Common myeloid progenitor, CD34-positive (primary cell): ENCODE measurements at regions not wholly inside any gene's neighbourhood (a gene's known extent, or its start where the extent isn't known, plus 50 kb on each side); places are given as distances from the start of the nearest gene placed in this dataset.
"Not testable (repeated sequence)": the region's sequence is repeated elsewhere in the genome, so short reads cannot be mapped to it uniquely, and the experiment has no call there.

Source experiments
- CTCF ChIA-PET: fragments of 350-600 bp; sonication (Branson Sonifier 250); formaldehyde crosslinking; loops from one replicate; lab custom pipeline; 2021; ENCODE audit warnings: antibody characterized with exemption; lab: Charles Lee
- POLR2A ChIA-PET: fragments of 350-600 bp; sonication (Branson Sonifier 250); formaldehyde crosslinking; loops from one replicate; lab custom pipeline; 2021; ENCODE audit warnings: antibody characterized with exemption; lab: Charles Lee
- DNase-seq, 3 donors: peaks; one replicate each; pipeline versions ENCODE4 v3.0.0 to v3.0.0-alpha.2; 2013
- H3K27ac ChIP-seq, 2 experiments: 1 replicate in 1 of 2; 2 replicates in 1 of 2; pipeline ENCODE4 v1.7.0; 2013; ENCODE audit warnings: inconsistent platforms in 2 of 2, low read length in 2 of 2, mild to moderate bottlenecking in 2 of 2, low read depth in 1 of 2, moderate library complexity in 1 of 2; ENCODE audit not compliant: severe bottlenecking in 2 of 2, insufficient read depth in 1 of 2, poor library complexity in 1 of 2
- H3K27me3 ChIP-seq, 5 experiments: replicated peaks in 2 of 5; 1 replicate in 3 of 5; 2 replicates in 2 of 5; pipeline versions ENCODE4 v1.6.1 to v1.7.0; 2013; ENCODE audit warnings: low read length in 4 of 5, mild to moderate bottlenecking in 2 of 5, moderate library complexity in 2 of 5, inconsistent platforms in 1 of 5; ENCODE audit not compliant: insufficient read depth in 5 of 5, control insufficient read depth in 4 of 5
- H3K36me3 ChIP-seq, 4 experiments: 1 replicate in 2 of 4; 2 replicates in 2 of 4; pipeline versions ENCODE4 v1.6.1 to v1.7.0; 2013; ENCODE audit warnings: low read length in 3 of 4, control low read depth in 1 of 4, mild to moderate bottlenecking in 1 of 4; ENCODE audit not compliant: control insufficient read depth in 4 of 4, insufficient read depth in 4 of 4
- H3K4me1 ChIP-seq, 4 experiments: 1 replicate in 3 of 4; 2 replicates in 1 of 4; pipeline versions ENCODE4 v1.6.1 to v1.7.1; 2013; ENCODE audit warnings: low read length in 3 of 4, mild to moderate bottlenecking in 3 of 4, control low read depth in 1 of 4, inconsistent platforms in 1 of 4, moderate library complexity in 1 of 4; ENCODE audit not compliant: control insufficient read depth in 4 of 4, insufficient read depth in 4 of 4; ENCODE audit errors: control extremely low read depth in 1 of 4
- H3K4me3 ChIP-seq, 7 experiments: 1 replicate in 4 of 7; 2 replicates in 3 of 7; pipeline versions ENCODE4 v1.5.1 to v1.7.0; 2013; ENCODE audit warnings: mild to moderate bottlenecking in 7 of 7, low read length in 6 of 7, moderate library complexity in 6 of 7, inconsistent platforms in 2 of 7, low read depth in 2 of 7, control low read depth in 1 of 7; ENCODE audit not compliant: insufficient read depth in 4 of 7, control insufficient read depth in 1 of 7; ENCODE audit errors: extremely low read depth in 1 of 7
- H3K9me3 ChIP-seq, 5 experiments: 1 replicate in 4 of 5; 2 replicates in 1 of 5; pipeline versions ENCODE4 v1.6.1 to v1.7.1; 2013; ENCODE audit warnings: low read length in 4 of 5, mild to moderate bottlenecking in 2 of 5, inconsistent platforms in 1 of 5, low read depth in 1 of 5, moderate library complexity in 1 of 5; ENCODE audit not compliant: control insufficient read depth in 4 of 5, insufficient read depth in 2 of 5; ENCODE audit errors: control extremely low read depth in 1 of 5
- WGBS: methylation state at CpG from one replicate; pipeline ENCODE4 v1.1.5; 2013; ENCODE audit not compliant: insufficient coverage; 5-methylcytosine and 5-hydroxymethylcytosine counted together

DNA sequence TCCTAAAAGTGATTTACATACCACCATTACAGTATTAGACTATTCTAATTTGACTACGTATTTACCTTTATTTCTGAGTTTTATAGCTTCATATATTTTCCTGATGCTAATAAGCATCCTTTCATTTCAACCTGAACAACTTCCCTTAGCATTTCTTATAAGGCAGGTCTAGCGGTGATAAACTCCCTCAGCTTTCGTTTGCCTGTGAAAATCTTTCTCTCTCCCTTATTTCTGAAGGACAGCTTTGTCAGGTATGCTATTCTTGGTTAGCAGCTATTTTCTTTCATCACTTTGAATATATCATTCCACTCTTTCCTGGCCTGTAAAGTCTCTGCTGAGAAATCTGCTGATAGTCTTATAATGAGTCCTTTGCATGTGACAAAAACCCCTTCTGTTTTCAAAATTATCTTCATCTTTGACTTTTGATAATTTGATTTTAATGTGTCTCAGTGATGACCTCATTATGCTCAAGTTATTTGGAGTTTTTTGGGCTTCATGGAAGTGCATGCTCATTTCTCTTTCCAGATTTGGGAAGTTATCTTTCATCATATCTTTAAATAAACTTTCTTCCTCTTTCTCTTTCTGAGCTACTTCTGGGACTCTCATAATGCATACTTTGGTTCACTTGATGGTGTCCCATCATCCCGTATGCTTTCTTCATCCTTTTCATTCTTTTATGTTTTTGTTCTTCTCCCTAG is 285.4 kb upstream of the PMFBP1 start:
- CTCF ChIA-PET, result no interaction called here
- peaks cover 0 to 2% (median 0%) of the 10 kb centered on the region in 4 experiments for H3K36me3 ChIP-seq
- H3K9me3 ChIP-seq, result peaks cover 9 to 26% (median 12%) of the 10 kb centered on the region in 5 experiments
- no peak overlapping the region for H3K4me3 ChIP-seq
- 100% methylated on average over 1 of the region's 4 CpGs for WGBS
- H3K27ac ChIP-seq, result no peak overlapping the region
- H3K27me3 ChIP-seq, result no peaks in the 10 kb centered on the region
- POLR2A ChIA-PET, result no interaction called here
- H3K4me1 ChIP-seq, result no peaks in the 10 kb centered on the region
- DNase-seq, result no peak

DNA sequence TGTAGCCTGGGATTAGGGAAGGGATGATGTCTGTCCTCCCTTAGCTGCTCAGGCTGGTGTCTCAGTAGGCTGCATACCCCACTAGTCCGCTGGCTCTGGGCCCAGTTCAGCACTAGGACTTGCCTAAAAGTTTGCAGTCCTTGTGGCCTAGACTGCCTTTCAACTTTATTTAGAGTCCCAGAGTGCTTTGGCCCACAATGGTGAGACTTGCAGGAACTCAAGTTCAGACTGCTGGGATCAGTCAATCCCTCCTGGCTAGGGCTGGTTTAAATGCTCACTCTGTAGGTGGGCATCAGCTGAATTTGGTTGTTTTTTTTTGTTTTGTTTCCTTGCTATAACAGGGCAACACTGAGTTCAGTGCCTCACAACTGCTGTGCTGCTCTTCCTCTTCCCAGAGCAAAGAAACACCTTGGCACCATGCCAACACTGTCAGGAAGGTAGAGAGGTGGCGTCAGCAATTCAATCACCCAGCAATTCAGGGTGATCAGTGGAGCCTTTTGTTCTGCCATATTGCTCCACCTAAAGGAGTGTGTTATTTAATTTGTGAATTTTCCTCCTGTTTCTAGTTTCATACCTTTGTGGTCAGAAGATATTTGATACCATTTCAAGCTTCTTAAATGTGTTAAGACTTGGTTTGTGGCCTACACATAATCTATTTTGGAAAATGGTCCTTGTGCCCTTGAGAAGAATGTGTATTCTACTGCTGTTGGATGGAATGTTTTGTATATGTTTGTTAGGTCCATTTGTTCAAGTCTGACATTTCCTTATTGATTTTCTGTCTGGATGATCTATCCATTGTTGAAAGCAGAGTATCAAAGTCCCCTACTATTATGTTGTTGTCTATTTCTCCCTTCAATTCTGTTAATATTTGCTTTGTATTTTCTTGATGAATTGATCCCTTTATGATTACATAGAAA is 284.0 kb upstream of the PMFBP1 start:
- DNase-seq, result no peak
- H3K4me1 ChIP-seq, result no peaks in the 10 kb centered on the region
- H3K27me3 ChIP-seq, result no peaks in the 10 kb centered on the region
- H3K4me3 ChIP-seq, result no peak overlapping the region
- no peak overlapping the region for H3K27ac ChIP-seq
- CTCF ChIA-PET, result no interaction called here
- peaks cover 0 to 2% (median 0%) of the 10 kb centered on the region in 4 experiments for H3K36me3 ChIP-seq
- POLR2A ChIA-PET, result no interaction called here
- WGBS, result 100% methylated on average over 1 of the region's 2 CpGs
- H3K9me3 ChIP-seq, result peaks cover 9 to 27% (median 12%) of the 10 kb centered on the region in 5 experiments

DNA sequence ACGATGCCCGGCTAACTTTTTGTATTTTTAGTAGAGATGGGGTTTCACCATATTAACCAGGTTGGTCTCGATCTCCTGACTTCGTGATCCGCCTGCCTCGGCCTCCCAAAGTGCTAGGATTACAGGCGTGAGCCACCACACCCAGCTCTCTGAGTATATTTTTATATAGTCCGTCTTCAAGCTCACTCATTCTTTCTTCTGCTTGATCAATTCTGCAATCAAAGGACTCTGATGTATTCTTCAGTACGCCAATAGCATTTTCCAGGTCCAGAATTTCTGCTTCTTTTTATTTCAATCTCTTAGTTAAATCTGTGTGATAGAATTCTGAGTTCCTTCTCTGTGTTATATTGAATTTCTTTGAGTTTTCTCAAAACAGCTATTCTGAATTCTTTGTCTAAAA is 281.9 kb upstream of the PMFBP1 start:
- 95% methylated on average over 7 of the region's 9 CpGs for WGBS
- POLR2A ChIA-PET, result not testable (repeated sequence)

DNA sequence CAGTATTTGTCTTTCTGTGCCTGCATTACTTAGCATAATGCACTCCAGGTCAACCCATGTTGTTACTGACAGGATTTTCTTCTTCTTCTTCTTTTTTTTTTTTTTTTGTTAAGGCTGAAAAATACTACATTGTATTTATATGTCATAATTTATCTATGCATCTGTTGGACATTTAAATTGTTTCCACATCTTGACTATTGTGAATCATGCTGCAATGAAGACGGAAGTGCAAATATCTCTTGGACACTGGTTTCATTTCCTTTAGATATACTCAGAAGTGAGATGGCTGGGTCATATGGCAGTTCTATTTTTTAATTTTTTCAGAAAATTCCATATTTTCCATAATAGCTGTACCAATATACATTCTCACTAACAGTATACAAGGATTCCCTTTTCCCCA is 272.7 kb upstream of the PMFBP1 start:
- POLR2A ChIA-PET, result no interaction called here
- DNase-seq, result no peak
- no peaks in the 10 kb centered on the region for H3K27me3 ChIP-seq
- no peak overlapping the region for H3K27ac ChIP-seq
- peaks cover 0 to 22% (median 5%) of the 10 kb centered on the region in 5 experiments for H3K9me3 ChIP-seq
- no CpG with 5 or more reads among the region's 1 CpG for WGBS
- no peak overlapping the region for H3K4me3 ChIP-seq
- no peaks in the 10 kb centered on the region for H3K36me3 ChIP-seq
- peaks cover 0 to 8% (median 2%) of the 10 kb centered on the region in 4 experiments for H3K4me1 ChIP-seq
- CTCF ChIA-PET, result no interaction called here

More for the DNA sequence above, 281.9 kb upstream of the PMFBP1 start:
- DNase-seq, H3K36me3 ChIP-seq, H3K27ac ChIP-seq, H3K4me3 ChIP-seq, H3K27me3 ChIP-seq, H3K4me1 ChIP-seq: not testable (repeated sequence)
- CTCF ChIA-PET, result interaction anchor here (0.9 kb wide), 1 partner anchor 18 kb away, joined by 3 read pairs; no protein-coding TSS in a partner anchor
- peaks cover 9 to 32% (median 12%) of the 10 kb centered on the region in 5 experiments for H3K9me3 ChIP-seq

DNA sequence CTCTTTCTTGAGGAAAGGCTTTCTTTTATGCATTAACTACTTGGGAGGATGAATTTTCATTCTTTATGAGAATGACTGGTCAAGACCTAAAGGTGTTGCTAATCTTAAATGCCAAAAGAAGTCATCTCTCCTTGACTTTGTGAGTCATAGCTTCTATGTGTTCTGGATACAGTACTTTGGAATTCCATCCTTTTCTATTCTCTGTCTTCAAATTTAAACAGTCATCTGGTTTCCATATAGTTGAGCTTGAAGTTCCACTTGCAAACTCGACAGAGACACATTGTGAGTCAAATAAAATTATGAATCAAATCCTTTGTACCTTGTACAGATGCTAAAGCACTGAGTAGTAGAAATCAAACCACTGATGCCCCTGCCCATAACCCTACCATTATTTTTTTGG is 271.9 kb upstream of the PMFBP1 start:
- Histone ChIP-seq H3K4me1 (peaks cover 0 to 8% (median 2%) of the 10 kb centered on the region in 4 experiments), H3K27me3 (no peaks in the 10 kb centered on the region), H3K9me3 (peaks cover 0 to 18% (median 5%) of the 10 kb centered on the region in 5 experiments), H3K27ac (no peak overlapping the region), H3K36me3 (no peaks in the 10 kb centered on the region), H3K4me3 (no peak overlapping the region)
- no peak for DNase-seq
- ChIA-PET CTCF (no interaction called here), POLR2A (no interaction called here)
- WGBS, result no CpG with 5 or more reads among the region's 1 CpG

DNA sequence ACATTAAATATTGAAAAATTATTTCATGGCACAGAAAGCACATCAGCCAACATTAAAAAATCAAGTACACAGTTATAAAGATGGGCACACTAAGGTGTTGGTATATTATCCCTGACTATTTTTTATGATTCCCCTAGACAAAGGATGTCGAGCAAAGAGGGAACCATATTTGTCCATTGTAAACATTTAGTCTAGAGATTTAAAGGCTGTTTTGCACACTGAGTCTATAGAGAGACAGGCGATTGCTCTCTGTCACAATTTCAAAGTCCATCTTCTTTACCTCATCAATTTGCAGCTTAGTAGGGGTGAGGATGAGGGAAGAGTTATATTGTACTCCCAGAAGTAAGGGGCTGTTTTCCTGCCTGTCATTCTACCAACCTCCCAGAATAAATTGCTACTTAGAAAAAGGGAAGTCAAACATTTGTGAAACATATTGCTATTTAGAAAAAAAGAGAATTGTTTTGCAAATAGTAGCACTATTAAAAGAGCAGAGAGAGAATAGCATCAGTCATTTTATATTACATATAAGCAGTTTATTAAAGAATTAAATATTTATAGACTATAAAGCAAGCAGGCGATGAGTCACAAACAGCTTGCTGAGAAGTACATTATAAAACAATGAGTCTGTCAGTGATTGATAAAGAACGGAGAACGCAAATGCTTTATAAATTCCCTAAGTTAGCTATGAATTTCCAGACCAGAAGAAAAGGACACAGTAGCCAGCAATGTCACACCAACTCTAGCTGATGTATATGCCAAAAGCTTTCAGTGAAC is 270.6 kb upstream of the PMFBP1 start:
- no peaks in the 10 kb centered on the region for H3K36me3 ChIP-seq
- POLR2A ChIA-PET, result no interaction called here
- 86% methylated on average over 1 of the region's 5 CpGs for WGBS
- H3K4me3 ChIP-seq, result no peak overlapping the region
- peak in 2 of 3 donors; percentile 2 to 15 for DNase-seq
- H3K4me1 ChIP-seq, result peaks cover 0 to 8% (median 2%) of the 10 kb centered on the region in 4 experiments
- H3K9me3 ChIP-seq, result peaks cover 0 to 18% (median 5%) of the 10 kb centered on the region in 5 experiments
- H3K27ac ChIP-seq, result no peak overlapping the region
- CTCF ChIA-PET, result interaction anchor here (1.0 kb wide), 1 partner anchor 24 kb away, joined by 3 read pairs; no protein-coding TSS in a partner anchor
- H3K27me3 ChIP-seq, result no peaks in the 10 kb centered on the region
